Stimulated activated CD4-positive, alpha-beta T cell treated with anti-CD3 and anti-CD28 coated beads, Interleukin-4, amount 100 ng/mL, for 4 hours (primary cell): ENCODE measurements at regions not wholly inside any gene's neighbourhood (a gene's known extent, or its start where the extent isn't known, plus 50 kb on each side); places are given as distances from the start of the nearest gene placed in this dataset.

Source experiments
- DNase-seq, 2 experiments: peaks; one replicate each; pipeline ENCODE4 v3.0.0-alpha.2; 2020

GRCh38 chr10:80870282-80870681 lies 332.6 kb downstream of the SH2D4B start:
- no peak for DNase-seq

GRCh38 chr10:80871083-80871482 lies 333.4 kb downstream of the SH2D4B start:
- DNase-seq: no peak

GRCh38 chr10:80878330-80878729 lies 340.6 kb downstream of the SH2D4B start:
- DNase-seq: no peak

- DNase-seq: no peak
These were observed 352.4 kb downstream of the SH2D4B start for GRCh38 chr10:80890146-80890545.

- no peak for DNase-seq
These were observed 355.6 kb downstream of the SH2D4B start for GRCh38 chr10:80893256-80893655.

GRCh38 chr10:80894311-80894791 lies 356.6 kb downstream of the SH2D4B start:
- no peak for DNase-seq

- DNase-seq: no peak
These were observed 357.2 kb downstream of the SH2D4B start for GRCh38 chr10:80894797-80895467.

- no peak for DNase-seq
These were observed 358.4 kb downstream of the SH2D4B start for GRCh38 chr10:80896076-80896475.

GRCh38 chr10:80896959-80897358 lies 359.3 kb downstream of the SH2D4B start:
- DNase-seq: no peak

- no peak for DNase-seq
These were observed 363.0 kb downstream of the SH2D4B start for GRCh38 chr10:80900661-80901060.

- DNase-seq: no peak
These were observed 370.9 kb downstream of the SH2D4B start for GRCh38 chr10:80908611-80909010.

GRCh38 chr10:80909254-80909653 lies 371.6 kb downstream of the SH2D4B start:
- DNase-seq: no peak

GRCh38 chr10:80917636-80918035 lies 379.9 kb downstream of the SH2D4B start:
- no peak for DNase-seq

- no peak for DNase-seq
These were observed 383.3 kb downstream of the SH2D4B start for GRCh38 chr10:80921032-80921431.

- no peak for DNase-seq
These were observed 386.6 kb downstream of the SH2D4B start for GRCh38 chr10:80924063-80924952.

- DNase-seq: no peak
These were observed 389.8 kb downstream of the SH2D4B start for GRCh38 chr10:80927419-80928078.

GRCh38 chr10:80938903-80939302 lies 401.2 kb downstream of the SH2D4B start:
- no peak for DNase-seq

- DNase-seq: no peak
These were observed 407.7 kb downstream of the SH2D4B start for GRCh38 chr10:80945264-80945880.

- DNase-seq: no peak
These were observed 408.4 kb downstream of the SH2D4B start for GRCh38 chr10:80946073-80946472.

- DNase-seq: no peak
These were observed 409.4 kb downstream of the SH2D4B start for GRCh38 chr10:80946957-80947726.

- no peak for DNase-seq
These were observed 412.1 kb downstream of the SH2D4B start for GRCh38 chr10:80949785-80950184.

GRCh38 chr10:80952436-80952835 lies 414.7 kb downstream of the SH2D4B start:
- DNase-seq: no peak
